Endodermal cell (in vitro differentiated cells): ENCODE measurements at regions not wholly inside any gene's neighbourhood (a gene's known extent, or its start where the extent isn't known, plus 50 kb on each side); places are given as distances from the start of the nearest gene placed in this dataset.
"Not testable (repeated sequence)": the region's sequence is repeated elsewhere in the genome, so short reads cannot be mapped to it uniquely, and the experiment has no call there.

Experiments used
- DNase-seq: peaks from one replicate; pipeline ENCODE4 v3.0.0-alpha.2; 2017
- H3K27ac ChIP-seq: 2 replicates; pipeline ENCODE4 v1.5.1; 2013; ENCODE audit warnings: mild to moderate bottlenecking, low read depth, low read length, moderate library complexity
- H3K27me3 ChIP-seq: 2 replicates; pipeline ENCODE4 v1.6.1; 2013; ENCODE audit warnings: mild to moderate bottlenecking, low read length, moderate library complexity; ENCODE audit not compliant: insufficient read depth, control insufficient read depth, poor library complexity, severe bottlenecking
- H3K36me3 ChIP-seq: 2 replicates; pipeline ENCODE4 v1.7.0; 2013; ENCODE audit warnings: mild to moderate bottlenecking, low read length, moderate library complexity; ENCODE audit not compliant: control insufficient read depth, insufficient read depth
- H3K4me1 ChIP-seq: one replicate; pipeline ENCODE4 v1.7.0; 2013; ENCODE audit warnings: low read length; ENCODE audit not compliant: control insufficient read depth, insufficient read depth
- H3K4me3 ChIP-seq: 2 replicates; pipeline ENCODE4 v1.5.1; 2013; ENCODE audit warnings: mild to moderate bottlenecking, low read length, moderate library complexity
- H3K9ac ChIP-seq: 2 replicates; pipeline ENCODE4 v1.6.1; 2013; ENCODE audit warnings: mild to moderate bottlenecking, low read length, moderate library complexity; ENCODE audit not compliant: poor library complexity, severe bottlenecking; ENCODE audit errors: extremely low read depth
- H3K9me3 ChIP-seq: 2 replicates; pipeline ENCODE4 v1.6.1; 2013; ENCODE audit warnings: mild to moderate bottlenecking, low read length, moderate library complexity; ENCODE audit not compliant: control insufficient read depth
- H3K27ac Mint-ChIP-seq: 2 replicates; pipeline ENCODE4 v1.8.0; 2020; ENCODE audit warnings: mixed read lengths
- H3K27me3 Mint-ChIP-seq: 2 replicates; pipeline ENCODE4 v1.8.0; 2021; ENCODE audit warnings: mild to moderate bottlenecking, mixed read lengths; ENCODE audit not compliant: insufficient read depth
- H3K36me3 Mint-ChIP-seq: 2 replicates; pipeline ENCODE4 v1.8.0; 2020; ENCODE audit warnings: low read depth, mixed read lengths
- H3K4me1 Mint-ChIP-seq: 2 replicates; pipeline ENCODE4 v1.8.0; 2020; ENCODE audit warnings: mixed read lengths
- H3K4me3 Mint-ChIP-seq: 2 replicates; pipeline ENCODE4 v1.8.0; 2020; ENCODE audit warnings: mild to moderate bottlenecking, moderate library complexity, mixed read lengths
- H3K9me3 Mint-ChIP-seq: 2 replicates; pipeline ENCODE4 v1.8.0; 2020; ENCODE audit warnings: mild to moderate bottlenecking, mixed read lengths
- whole genome bisulfite sequencing, 2 experiments: methylation state at CpG; one replicate each; pipeline versions ENCODE4 v1.1.5 to v1.1.7; 2013; ENCODE audit warnings: missing lambda C conversion rate in 2 of 2, mixed read lengths in 1 of 2; ENCODE audit not compliant: insufficient coverage in 1 of 2, insufficient read length in 1 of 2; 5-methylcytosine and 5-hydroxymethylcytosine counted together
- TF ChIP-seq, protein P1 (sequence below): fragments of 200-600 bp; sonication (generic); conservative IDR thresholded peaks from 2 replicates; pipeline ENCODE4 v1.5.0; 2021; ENCODE audit warnings: antibody characterized with exemption, mild to moderate bottlenecking

DNA sequence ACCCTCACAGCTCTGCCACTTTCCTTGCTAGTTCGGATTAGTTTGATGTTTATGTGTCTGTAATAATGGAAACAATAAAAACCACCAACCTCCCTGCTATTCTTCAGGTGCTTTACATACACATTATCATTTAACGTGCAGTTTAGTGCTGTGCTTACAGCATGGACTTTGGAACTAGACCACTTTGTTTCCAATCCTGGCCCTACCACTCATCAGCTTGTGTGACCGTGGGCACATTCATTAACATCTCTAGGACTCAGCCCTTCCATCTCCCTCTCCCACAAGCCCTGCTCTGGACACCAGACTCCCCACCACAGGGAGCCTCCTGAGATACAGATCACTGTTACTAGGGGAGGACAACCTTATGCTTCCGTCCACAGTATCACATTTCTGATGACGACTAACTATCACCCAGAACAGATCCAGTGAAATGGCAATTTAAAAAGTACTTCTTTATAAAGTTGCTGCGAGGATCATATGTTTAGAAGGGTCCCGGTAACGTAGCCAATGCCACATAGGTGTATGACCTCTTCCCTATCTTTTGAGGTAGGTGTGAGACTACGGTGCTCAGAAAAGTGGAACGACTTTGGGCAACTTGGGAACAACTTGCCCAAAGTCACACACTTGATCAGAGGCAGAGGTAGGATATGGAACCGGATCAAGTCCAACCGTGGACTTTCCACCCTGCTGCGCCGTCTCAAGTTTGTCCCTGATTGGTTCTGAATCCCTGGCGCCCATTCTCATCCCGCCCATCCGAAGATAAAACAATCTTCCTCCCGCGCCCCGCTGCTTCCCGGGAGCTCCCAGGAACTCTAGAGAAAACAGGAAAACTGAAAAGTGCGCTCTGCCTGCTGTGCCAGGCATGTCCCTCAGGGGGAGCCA, 132.4 kb upstream of the NIPBL start:
- Histone ChIP-seq H3K9me3 (no peaks in the 10 kb centered on the region), H3K4me3 (peak overlapping the region; percentile 96), H3K4me1 (no peaks in the 10 kb centered on the region), H3K27ac (no peak overlapping the region), H3K9ac (no peak overlapping the region), H3K27me3 (peaks cover 58% of the 10 kb centered on the region), H3K36me3 (no peaks in the 10 kb centered on the region)
- H3K27me3 Mint-ChIP-seq, result peaks cover 23% of the 10 kb centered on the region
- H3K27ac Mint-ChIP-seq, result peak overlapping the region; percentile 65
- DNase-seq, result peak; percentile 96
- TF ChIP-seq, protein P1, sequence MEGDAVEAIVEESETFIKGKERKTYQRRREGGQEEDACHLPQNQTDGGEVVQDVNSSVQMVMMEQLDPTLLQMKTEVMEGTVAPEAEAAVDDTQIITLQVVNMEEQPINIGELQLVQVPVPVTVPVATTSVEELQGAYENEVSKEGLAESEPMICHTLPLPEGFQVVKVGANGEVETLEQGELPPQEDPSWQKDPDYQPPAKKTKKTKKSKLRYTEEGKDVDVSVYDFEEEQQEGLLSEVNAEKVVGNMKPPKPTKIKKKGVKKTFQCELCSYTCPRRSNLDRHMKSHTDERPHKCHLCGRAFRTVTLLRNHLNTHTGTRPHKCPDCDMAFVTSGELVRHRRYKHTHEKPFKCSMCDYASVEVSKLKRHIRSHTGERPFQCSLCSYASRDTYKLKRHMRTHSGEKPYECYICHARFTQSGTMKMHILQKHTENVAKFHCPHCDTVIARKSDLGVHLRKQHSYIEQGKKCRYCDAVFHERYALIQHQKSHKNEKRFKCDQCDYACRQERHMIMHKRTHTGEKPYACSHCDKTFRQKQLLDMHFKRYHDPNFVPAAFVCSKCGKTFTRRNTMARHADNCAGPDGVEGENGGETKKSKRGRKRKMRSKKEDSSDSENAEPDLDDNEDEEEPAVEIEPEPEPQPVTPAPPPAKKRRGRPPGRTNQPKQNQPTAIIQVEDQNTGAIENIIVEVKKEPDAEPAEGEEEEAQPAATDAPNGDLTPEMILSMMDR, result no peak
- peaks cover 19% of the 10 kb centered on the region for H3K4me1 Mint-ChIP-seq
- no peaks in the 10 kb centered on the region for H3K36me3 Mint-ChIP-seq
- 26 to 31% methylated on average over 10 to 21 of the region's 22 CpGs for WGBS, 2 experiments
- H3K4me3 Mint-ChIP-seq, result peak overlapping the region; percentile 68
- no peaks in the 10 kb centered on the region for H3K9me3 Mint-ChIP-seq

DNA sequence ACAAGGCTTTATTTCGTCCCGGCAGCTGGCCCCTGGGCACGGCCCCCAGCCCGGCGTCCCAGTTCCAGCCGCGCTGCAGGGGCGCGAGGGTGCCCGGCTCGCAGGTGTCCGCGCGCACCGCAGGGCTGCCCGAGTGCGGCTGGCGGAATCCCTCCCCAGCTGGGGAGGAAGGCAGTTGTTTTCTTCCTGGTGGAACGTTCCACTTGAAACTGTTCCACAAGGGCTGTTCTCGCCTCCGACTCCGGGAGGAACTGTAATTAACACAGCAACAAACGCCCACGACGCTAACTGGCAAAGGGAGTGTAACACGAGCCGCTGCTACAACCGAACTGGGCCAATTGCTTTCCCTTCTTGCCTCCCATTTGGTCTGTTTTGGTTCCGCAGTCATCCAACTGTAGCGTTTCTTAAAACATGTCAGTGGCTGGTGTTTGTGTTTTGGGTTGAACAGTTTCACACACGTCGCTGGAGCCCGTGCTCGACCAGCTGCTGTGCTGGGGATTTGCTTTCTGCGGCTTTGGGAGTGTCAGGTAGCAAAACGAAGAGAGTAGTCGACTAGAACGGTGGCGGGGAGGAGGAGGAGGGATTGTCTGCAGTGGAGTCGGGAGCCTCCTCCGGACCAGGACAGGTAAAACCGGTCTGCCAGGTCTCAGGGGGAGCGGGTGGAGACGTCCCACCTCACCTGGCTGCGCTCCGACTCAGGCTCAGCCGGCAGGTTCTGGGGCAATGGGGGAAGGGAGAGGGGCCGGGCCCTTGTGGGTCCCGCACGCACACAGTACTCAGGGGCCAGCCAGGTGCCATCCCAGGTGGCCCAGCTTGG, 131.6 kb upstream of the NIPBL start:
- no peaks in the 10 kb centered on the region for H3K4me1 ChIP-seq
- peaks cover 67% of the 10 kb centered on the region for H3K27me3 ChIP-seq
- DNase-seq, result peak; percentile 97
- H3K36me3 Mint-ChIP-seq, result no peaks in the 10 kb centered on the region
- no peaks in the 10 kb centered on the region for H3K9me3 Mint-ChIP-seq
- H3K27ac Mint-ChIP-seq, result peak overlapping the region; percentile 85
- no peaks in the 10 kb centered on the region for H3K36me3 ChIP-seq
- H3K9ac ChIP-seq, result peak overlapping the region; percentile 34
- TF ChIP-seq, protein P1, result peak; percentile 83
- peaks cover 28% of the 10 kb centered on the region for H3K27me3 Mint-ChIP-seq
- peaks cover 18% of the 10 kb centered on the region for H3K4me1 Mint-ChIP-seq
- 1% methylated on average over 17 to 50 of the region's 50 CpGs for WGBS, 2 experiments
- H3K4me3 Mint-ChIP-seq, result peak overlapping the region; percentile 68
- H3K9me3 ChIP-seq, result no peaks in the 10 kb centered on the region
- no peak overlapping the region for H3K27ac ChIP-seq
- H3K4me3 ChIP-seq, result peak overlapping the region; percentile 96

DNA sequence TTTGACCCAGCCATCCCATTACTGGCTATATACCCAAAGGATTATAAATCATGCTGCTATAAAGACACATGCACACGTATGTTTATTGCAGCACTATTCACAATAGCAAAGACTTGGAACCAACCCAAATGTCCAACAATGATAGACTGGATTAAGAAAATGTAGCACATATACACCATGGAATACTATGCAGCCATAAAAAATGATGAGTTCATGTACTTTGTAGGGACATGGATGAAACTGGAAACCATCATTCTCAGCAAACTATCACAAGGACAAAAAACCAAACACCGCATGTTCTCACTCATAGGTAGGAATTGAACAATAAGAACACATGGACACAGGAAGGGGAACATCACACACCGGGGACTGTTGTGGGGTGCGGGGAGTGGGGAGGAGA, 128.8 kb upstream of the NIPBL start:
- Mint-ChIP-seq H3K4me1 (peaks cover 21% of the 10 kb centered on the region), H3K27me3 (peaks cover 25% of the 10 kb centered on the region)
- not testable (repeated sequence) for H3K27ac Mint-ChIP-seq, H3K27ac ChIP-seq, H3K36me3 Mint-ChIP-seq, H3K9me3 Mint-ChIP-seq, H3K4me3 ChIP-seq, H3K9ac ChIP-seq, H3K4me1 ChIP-seq, H3K9me3 ChIP-seq, H3K4me3 Mint-ChIP-seq, H3K36me3 ChIP-seq, DNase-seq
- 100% methylated on average over 2 of the region's 4 CpGs for WGBS, 2 experiments
- peaks cover 62% of the 10 kb centered on the region for H3K27me3 ChIP-seq
